ENCODE measurements at regions not wholly inside any gene's neighbourhood (a gene's known extent, or its start where the extent isn't known, plus 50 kb on each side); places are given as distances from the start of the nearest gene placed in this dataset.

DNA sequence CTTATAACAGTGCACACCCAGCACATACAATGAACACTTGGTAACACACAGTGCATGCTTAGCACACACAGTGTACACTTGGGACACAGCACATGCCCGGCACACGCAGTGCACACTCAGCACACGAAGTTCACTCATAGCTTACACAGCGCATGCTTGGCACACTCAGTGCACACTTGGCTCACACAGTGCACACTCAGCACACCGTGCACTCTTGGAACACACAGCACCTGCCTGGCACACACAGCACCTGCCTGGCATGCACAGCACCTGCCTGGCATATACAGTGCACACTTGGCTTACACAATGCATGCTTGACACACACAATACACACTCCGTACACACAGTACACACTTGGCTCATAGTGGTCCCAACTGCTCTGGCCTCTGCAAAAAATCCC lies 128.2 kb downstream of the GALR1 start:
- no peak for ATAC-seq
- TF ChIP-seq POU6F1 (CRISPR knock-in tag; IDR thresholded peaks at IDR 0.05; ENCODE audit: borderline replicate concordance, low read depth) (no peak), GLIS3 (CRISPR knock-in tag; IDR thresholded peaks at IDR 0.05) (no peak), ARNTL (CRISPR knock-in tag; IDR thresholded peaks at IDR 0.05; ENCODE audit: borderline replicate concordance, low read depth) (no peak), CSDC2 (CRISPR knock-in tag; IDR thresholded peaks at IDR 0.05) (no peak), ZNF70 (CRISPR knock-in tag; IDR thresholded peaks at IDR 0.05) (no peak), OSR1 (CRISPR knock-in tag; IDR thresholded peaks at IDR 0.05) (no peak), ZC3H10 (CRISPR knock-in tag; IDR thresholded peaks at IDR 0.05) (no peak), ZFP30 (CRISPR knock-in tag; IDR thresholded peaks at IDR 0.05) (no peak)
- TF ChIP-seq, protein P1, sequence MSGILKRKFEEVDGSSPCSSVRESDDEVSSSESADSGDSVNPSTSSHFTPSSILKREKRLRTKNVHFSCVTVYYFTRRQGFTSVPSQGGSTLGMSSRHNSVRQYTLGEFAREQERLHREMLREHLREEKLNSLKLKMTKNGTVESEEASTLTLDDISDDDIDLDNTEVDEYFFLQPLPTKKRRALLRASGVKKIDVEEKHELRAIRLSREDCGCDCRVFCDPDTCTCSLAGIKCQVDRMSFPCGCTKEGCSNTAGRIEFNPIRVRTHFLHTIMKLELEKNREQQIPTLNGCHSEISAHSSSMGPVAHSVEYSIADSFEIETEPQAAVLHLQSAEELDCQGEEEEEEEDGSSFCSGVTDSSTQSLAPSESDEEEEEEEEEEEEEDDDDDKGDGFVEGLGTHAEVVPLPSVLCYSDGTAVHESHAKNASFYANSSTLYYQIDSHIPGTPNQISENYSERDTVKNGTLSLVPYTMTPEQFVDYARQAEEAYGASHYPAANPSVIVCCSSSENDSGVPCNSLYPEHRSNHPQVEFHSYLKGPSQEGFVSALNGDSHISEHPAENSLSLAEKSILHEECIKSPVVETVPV (CRISPR knock-in tag; IDR thresholded peaks at IDR 0.05) = no peak

GRCh38 chr18:77379976-77380509 lies 130.4 kb downstream of the GALR1 start:
- TF ChIP-seq RARB (CRISPR knock-in tag; IDR thresholded peaks at IDR 0.05) (no peak), TSHZ2 (CRISPR knock-in tag; IDR thresholded peaks at IDR 0.05) (no peak), GLIS3 (CRISPR knock-in tag; IDR thresholded peaks at IDR 0.05) (no peak), ZNF70 (CRISPR knock-in tag; IDR thresholded peaks at IDR 0.05) (no peak), CSDC2 (CRISPR knock-in tag; IDR thresholded peaks at IDR 0.05) (no peak), ZNF565 (CRISPR knock-in tag; conservative IDR thresholded peaks at IDR 0.05; ENCODE audit: low read depth) (no peak), POU6F1 (CRISPR knock-in tag; IDR thresholded peaks at IDR 0.05; ENCODE audit: borderline replicate concordance, low read depth) (no peak), TOX (CRISPR knock-in tag; IDR thresholded peaks at IDR 0.05; ENCODE audit: borderline replicate concordance) (no peak), ARNTL (CRISPR knock-in tag; IDR thresholded peaks at IDR 0.05; ENCODE audit: borderline replicate concordance, low read depth) (no peak), OSR1 (CRISPR knock-in tag; IDR thresholded peaks at IDR 0.05) (no peak), ESRRG (CRISPR knock-in tag; IDR thresholded peaks at IDR 0.05) (no peak), PATZ1 (CRISPR knock-in tag; IDR thresholded peaks at IDR 0.05; ENCODE audit: borderline replicate concordance) (no peak), ZFP30 (CRISPR knock-in tag; IDR thresholded peaks at IDR 0.05) (no peak), ZFP3 (CRISPR knock-in tag; IDR thresholded peaks at IDR 0.05) (no peak), BACH2 (CRISPR knock-in tag; IDR thresholded peaks at IDR 0.05; ENCODE audit: borderline replicate concordance) (no peak), SNAI2 (CRISPR knock-in tag; IDR thresholded peaks at IDR 0.05) (no peak), ZNF8 (CRISPR knock-in tag; IDR thresholded peaks at IDR 0.05) (no peak), ISL1 (CRISPR knock-in tag; IDR thresholded peaks at IDR 0.05) (no peak)
- TF ChIP-seq, protein P2, sequence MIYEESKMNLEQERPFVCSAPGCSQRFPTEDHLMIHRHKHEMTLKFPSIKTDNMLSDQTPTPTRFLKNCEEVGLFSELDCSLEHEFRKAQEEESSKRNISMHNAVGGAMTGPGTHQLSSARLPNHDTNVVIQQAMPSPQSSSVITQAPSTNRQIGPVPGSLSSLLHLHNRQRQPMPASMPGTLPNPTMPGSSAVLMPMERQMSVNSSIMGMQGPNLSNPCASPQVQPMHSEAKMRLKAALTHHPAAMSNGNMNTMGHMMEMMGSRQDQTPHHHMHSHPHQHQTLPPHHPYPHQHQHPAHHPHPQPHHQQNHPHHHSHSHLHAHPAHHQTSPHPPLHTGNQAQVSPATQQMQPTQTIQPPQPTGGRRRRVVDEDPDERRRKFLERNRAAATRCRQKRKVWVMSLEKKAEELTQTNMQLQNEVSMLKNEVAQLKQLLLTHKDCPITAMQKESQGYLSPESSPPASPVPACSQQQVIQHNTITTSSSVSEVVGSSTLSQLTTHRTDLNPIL (CRISPR knock-in tag; IDR thresholded peaks at IDR 0.05; ENCODE audit: low read depth) = no peak
- TF ChIP-seq, protein P1 (CRISPR knock-in tag; IDR thresholded peaks at IDR 0.05) = no peak
- no peak for ATAC-seq
